Nucleus accumbens (tissue), 56 donors: ENCODE measurements at regions not wholly inside any gene's neighbourhood (a gene's known extent, or its start where the extent isn't known, plus 50 kb on each side); places are given as distances from the start of the nearest gene placed in this dataset.
A peak's percentile ranks its signal among the peaks of the same experiment; 100 is the strongest.

Source experiments
- DNase-seq, 56 donors: peaks; one replicate each; lab custom pipeline; 2025; lab: John Stamatoyannopoulos, UW

GRCh38 chr19:13611596-13611995 lies 105.3 kb upstream of the CACNA1A start:
- DNase-seq, result no peak

GRCh38 chr19:13610039-13610691 lies 103.9 kb upstream of the CACNA1A start:
- no peak for DNase-seq

GRCh38 chr19:13606156-13606555 lies 99.9 kb upstream of the CACNA1A start:
- DNase-seq, result no peak

- peak in 6 of 56 donors; percentile 1 to 24 (median 14) for DNase-seq
Measured at GRCh38 chr19:13604902-13605586, 98.8 kb upstream of the CACNA1A start.

GRCh38 chr19:13600802-13601201 lies 94.5 kb upstream of the CACNA1A start:
- no peak for DNase-seq

- no peak for DNase-seq
Measured at GRCh38 chr19:13600091-13600490, 93.8 kb upstream of the CACNA1A start.

GRCh38 chr19:13599681-13600080 lies 93.4 kb upstream of the CACNA1A start:
- no peak for DNase-seq

- DNase-seq, result no peak
Measured at GRCh38 chr19:13598098-13598497, 91.8 kb upstream of the CACNA1A start.

- peak in 35 of 56 donors; percentile 1 to 69 (median 17) for DNase-seq
Measured at GRCh38 chr19:13597640-13598039, 91.4 kb upstream of the CACNA1A start.

GRCh38 chr19:13588957-13589833 lies 82.9 kb upstream of the CACNA1A start:
- peak in 48 of 56 donors; percentile 2 to 79 (median 34) for DNase-seq

- DNase-seq, result no peak
Measured at GRCh38 chr19:13585512-13585911, 79.2 kb upstream of the CACNA1A start.

- DNase-seq, result no peak
Measured at GRCh38 chr19:13583753-13584152, 77.5 kb upstream of the CACNA1A start.

GRCh38 chr19:13583114-13583513 lies 76.8 kb upstream of the CACNA1A start:
- no peak for DNase-seq

GRCh38 chr19:13581576-13581975 lies 75.3 kb upstream of the CACNA1A start:
- no peak for DNase-seq

GRCh38 chr19:13579388-13580060 lies 73.2 kb upstream of the CACNA1A start:
- DNase-seq, result no peak

GRCh38 chr19:13576726-13577125 lies 70.4 kb upstream of the CACNA1A start:
- DNase-seq, result no peak

GRCh38 chr19:13574933-13575332 lies 68.7 kb upstream of the CACNA1A start:
- no peak for DNase-seq

GRCh38 chr19:13573056-13573667 lies 66.9 kb upstream of the CACNA1A start:
- DNase-seq, result no peak

- DNase-seq, result no peak
Measured at GRCh38 chr19:13561461-13561860, 55.2 kb upstream of the CACNA1A start.

GRCh38 chr19:13557756-13558398 lies 51.6 kb upstream of the CACNA1A start:
- DNase-seq, result no peak
